PC-3 (cell line): ENCODE measurements at regions not wholly inside any gene's neighbourhood (a gene's known extent, or its start where the extent isn't known, plus 50 kb on each side); places are given as distances from the start of the nearest gene placed in this dataset.

Experiments used
- EZH2 ChIP-seq: fragments of 300-600 bp; sonication (generic); IDR thresholded peaks from one replicate; pipeline ENCODE4 v1.6.1; 2017; ENCODE audit warnings: antibody characterized with exemption, mild to moderate bottlenecking, low read length; ENCODE audit not compliant: unreplicated experiment
- TF ChIP-seq, protein P1 (sequence below): fragments of 300-600 bp; sonication (generic); conservative IDR thresholded peaks from 2 replicates; pipeline ENCODE4 v1.5.1; 2017; ENCODE audit warnings: antibody characterized with exemption, low read depth, mild to moderate bottlenecking, low read length

DNA sequence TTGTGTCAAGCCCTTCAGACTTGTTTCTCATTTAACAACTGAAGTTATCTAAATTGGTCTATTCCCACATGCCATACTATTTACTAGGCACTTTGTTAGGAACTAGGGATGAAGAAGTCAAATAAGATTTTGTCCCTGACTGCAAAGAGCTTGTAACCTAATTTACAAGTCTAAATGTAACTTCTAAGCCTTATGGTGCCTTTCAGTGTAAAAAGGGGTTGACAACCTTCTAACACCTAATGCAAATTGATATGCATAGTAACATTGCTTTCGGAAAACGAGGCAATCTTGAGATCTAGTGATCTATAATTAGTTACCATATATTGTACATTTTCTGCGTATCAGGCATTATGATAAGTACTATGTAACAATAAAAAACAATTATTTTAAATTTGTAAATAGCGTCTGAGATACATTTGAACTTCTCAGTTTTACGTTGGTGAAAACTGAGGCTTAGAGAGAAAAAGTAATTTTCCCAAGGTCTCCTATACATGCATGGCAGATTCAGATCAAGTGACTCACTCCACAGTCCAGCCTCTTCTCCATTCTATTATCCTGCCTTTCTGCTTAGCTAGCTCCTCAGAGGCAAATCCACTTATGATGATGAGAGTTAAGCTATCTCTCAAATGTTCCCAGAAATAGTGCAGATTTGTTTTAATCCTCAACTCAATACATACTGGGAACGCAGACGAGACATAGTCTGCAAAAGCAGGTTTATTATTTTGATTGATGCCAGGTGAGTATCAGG lies 764.9 kb upstream of the SLITRK5 start:
- TF ChIP-seq, protein P1, sequence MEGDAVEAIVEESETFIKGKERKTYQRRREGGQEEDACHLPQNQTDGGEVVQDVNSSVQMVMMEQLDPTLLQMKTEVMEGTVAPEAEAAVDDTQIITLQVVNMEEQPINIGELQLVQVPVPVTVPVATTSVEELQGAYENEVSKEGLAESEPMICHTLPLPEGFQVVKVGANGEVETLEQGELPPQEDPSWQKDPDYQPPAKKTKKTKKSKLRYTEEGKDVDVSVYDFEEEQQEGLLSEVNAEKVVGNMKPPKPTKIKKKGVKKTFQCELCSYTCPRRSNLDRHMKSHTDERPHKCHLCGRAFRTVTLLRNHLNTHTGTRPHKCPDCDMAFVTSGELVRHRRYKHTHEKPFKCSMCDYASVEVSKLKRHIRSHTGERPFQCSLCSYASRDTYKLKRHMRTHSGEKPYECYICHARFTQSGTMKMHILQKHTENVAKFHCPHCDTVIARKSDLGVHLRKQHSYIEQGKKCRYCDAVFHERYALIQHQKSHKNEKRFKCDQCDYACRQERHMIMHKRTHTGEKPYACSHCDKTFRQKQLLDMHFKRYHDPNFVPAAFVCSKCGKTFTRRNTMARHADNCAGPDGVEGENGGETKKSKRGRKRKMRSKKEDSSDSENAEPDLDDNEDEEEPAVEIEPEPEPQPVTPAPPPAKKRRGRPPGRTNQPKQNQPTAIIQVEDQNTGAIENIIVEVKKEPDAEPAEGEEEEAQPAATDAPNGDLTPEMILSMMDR: no peak
- no peak for TF ChIP-seq EZH2
